ENCODE measurements at regions not wholly inside any gene's neighbourhood (a gene's known extent, or its start where the extent isn't known, plus 50 kb on each side); places are given as distances from the start of the nearest gene placed in this dataset.

DNA sequence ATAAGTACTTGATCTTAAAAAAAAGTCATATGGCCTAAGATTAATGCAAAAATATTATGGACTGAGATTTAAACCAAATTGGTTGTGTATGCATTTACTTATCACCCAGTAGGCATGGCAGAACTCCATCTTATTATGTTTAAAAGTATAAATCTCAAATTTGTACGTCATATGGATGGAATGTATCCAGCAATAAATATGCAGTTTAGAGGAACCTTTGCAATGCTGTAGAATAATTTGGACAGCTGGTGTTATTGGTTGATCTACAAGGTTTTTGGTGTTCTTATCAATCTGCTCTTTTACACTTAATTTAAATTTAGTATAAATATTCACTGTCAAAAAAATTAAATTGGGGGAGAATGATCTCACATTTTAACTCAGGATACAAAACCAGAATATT, 640.2 kb downstream of the SATB2 start:
- no peak for DNase-seq (ENCODE audit: low read depth in 1 of 2, low spot score in 1 of 2)

DNA sequence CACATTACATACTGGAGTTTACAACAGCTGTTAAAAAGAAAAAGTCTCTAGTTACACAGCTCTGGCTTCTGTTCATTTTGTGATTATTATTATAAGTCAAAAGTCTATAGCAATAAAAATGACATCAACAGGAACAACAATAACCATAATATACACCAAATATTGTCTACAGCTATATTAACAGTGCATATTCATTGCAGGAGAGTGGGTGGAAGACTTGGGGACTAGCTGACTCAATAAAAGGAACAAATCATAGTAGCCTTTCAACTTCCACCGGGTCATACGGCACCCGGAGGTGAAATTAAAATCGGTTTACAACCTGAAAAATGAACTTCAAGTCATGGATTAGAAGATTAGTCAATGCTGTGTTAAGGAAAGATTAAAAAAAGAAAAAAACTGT, 642.1 kb downstream of the SATB2 start:
- DNase-seq (ENCODE audit: low read depth in 1 of 2, low spot score in 1 of 2), result no peak

DNA sequence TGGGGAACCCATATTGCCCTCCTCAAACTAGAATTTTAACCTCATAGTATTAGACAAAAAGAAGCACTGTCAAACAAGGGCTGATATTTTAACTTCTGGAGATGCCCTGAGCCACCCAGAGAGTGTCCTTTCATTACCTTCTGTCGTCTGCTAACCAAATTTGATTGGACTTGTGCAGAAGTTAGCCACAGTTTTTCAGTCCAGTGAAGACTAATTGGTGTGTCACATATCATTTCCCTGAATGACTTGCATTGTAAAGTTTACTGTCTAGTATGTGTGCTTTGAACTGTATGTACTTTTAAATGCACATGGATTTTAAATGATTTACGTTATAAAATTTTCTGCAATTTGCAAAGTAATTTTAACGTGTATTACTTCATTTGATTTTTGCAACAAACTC, 646.5 kb downstream of the SATB2 start:
- DNase-seq (ENCODE audit: low read depth in 1 of 2, low spot score in 1 of 2), result no peak

DNA sequence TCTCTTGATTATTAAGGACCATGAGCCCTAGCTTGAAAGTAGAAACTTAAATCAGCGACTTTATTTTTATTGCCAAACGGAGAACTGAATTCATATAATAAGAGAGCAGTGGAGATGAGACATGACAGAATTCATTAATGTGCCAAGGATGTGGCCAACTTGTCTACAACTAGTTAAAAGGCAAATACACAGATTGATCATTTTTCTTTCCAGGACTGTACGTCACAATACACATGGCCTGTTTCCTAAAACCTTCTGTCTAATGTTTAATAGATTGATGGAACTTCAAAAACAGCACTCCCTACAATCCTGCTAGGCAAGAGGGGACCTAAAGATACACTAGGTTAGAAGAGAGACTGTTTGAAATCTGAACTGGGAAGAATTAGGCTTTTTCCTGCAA, 647.8 kb downstream of the SATB2 start:
- no peak for DNase-seq (ENCODE audit: low read depth in 1 of 2, low spot score in 1 of 2)

DNA sequence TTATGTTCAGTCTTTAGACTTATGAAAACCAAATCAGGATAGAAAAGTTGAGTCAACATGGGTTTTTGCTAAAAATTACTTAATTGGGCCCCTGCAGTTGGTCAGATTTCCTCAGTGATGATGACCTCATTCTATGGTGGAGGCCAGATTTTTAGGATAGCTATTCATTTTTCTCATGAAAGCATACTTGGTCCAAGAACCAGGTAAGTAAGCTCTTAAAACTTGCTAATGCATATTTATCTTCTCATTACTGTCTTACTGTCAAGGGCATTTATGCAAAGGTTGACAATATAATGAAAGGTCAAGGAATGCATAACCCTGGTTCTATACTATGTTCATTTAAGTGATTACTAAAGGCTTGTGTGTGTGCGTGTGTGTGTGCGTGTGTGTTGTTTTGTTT, 650.6 kb downstream of the SATB2 start:
- DNase-seq (ENCODE audit: low read depth in 1 of 2, low spot score in 1 of 2), result no peak

DNA sequence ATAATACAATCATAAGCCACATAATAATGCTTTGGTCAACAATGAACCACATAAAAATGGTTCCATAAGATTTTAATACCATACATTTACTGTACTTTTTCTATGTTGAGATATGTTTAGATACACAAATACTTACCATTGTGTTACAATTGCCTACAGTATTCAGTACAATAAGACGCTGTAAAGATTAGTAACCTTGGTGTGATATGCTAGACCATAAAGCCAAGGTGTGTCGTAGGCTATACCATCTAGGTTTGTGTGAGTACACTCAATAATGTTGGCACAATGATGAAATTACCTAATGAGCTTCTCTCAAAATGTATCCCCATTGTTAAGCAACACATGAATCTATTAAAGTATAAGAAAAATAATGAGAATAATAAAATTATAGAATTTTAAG, 662.3 kb downstream of the SATB2 start:
- no peak for DNase-seq (ENCODE audit: low read depth in 1 of 2, low spot score in 1 of 2)

DNA sequence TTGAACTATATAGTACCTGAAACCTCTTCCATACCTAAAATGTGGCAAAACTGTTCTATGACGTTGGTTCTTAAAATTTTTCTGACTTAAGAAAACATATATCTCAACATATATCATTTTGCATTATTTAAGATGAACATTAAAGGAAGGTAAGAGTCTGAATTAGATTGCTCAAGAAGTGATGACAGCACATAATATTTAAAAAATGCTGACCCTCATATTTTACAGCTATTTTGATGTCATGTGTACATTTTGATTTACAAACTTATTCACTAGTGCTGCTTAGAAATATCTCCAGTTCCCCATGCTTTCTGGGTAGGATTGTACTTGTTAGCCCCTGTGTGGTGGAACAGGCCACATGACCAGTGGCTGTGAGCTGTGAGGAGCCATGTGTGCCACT, 666.1 kb downstream of the SATB2 start:
- no peak for DNase-seq (ENCODE audit: low read depth in 1 of 2, low spot score in 1 of 2)

DNA sequence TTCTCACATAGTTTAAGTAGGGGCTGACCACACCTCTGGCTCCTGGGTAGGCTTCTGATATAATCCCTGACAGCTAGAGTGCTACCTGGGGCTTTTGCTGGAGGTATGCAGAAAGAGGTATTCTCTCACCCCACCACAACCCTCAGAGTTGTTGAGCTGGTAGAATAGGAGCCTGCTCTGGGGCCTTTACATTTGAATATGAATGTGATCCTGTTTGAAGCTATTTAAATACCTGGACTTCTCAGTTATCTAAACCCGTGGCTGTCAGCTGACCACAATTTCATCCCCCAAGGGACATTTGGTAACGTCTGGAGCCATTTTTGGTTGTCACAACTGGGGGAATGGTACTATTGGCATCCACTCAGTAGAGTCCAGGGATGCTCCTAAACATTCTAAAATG, 669.1 kb downstream of the SATB2 start:
- no peak for DNase-seq (ENCODE audit: low read depth in 1 of 2, low spot score in 1 of 2)

DNA sequence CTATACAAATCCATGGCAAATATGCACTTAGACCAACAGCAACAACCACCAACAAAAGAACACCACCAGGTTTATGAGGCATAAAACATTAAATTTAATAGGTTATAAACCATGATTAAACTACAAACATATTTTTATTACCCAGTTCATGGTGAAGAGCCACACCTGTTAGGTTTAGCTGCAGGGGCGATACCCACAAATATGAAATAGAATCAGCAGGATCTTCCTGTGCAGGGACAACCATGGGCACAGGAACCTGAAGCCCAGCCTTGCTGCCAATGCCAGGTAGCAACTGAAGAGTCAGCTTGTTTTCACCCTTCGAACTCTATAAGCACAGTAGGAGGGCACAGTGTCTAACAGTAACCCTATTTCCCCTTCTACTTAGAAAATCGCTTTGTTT, 675.0 kb downstream of the SATB2 start:
- DNase-seq (ENCODE audit: low read depth in 1 of 2, low spot score in 1 of 2), result no peak

DNA sequence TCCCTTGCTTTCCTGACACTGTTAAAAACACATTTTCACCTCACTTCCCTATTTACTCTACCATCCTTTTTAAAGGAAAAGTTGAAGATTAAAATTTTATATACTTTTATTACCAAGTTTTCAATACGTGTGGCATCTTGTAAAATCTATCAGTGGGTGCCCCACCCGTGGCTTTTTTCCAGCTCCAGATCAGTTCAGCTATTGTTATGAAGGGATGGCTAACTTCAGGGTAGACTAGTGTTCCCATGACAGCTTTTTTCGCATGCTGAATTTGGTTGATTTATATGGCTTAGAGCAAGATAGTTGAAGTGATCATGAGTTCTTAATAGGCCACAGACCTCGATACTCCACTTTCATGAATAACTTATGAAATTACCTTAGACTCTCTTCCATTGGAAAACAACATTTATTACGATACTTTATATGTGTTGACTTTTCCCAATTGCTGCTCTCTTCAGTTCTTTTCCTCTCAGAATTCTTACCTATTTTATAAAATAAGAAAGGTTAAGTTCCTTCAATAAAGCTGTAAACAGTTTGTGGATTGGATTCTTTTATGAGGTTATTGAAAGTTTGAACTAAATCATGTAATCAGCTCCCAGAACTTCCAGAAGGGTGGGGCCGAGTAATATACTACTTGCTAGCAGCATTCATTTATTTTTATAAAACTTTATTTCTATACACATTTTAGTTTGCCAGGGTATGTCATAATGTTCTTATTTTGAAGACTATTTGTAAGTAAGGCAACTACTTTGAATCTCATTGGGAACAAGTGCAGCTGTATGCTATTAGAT, 680.9 kb downstream of the SATB2 start:
- no peak for DNase-seq (ENCODE audit: low read depth in 1 of 2, low spot score in 1 of 2)

DNA sequence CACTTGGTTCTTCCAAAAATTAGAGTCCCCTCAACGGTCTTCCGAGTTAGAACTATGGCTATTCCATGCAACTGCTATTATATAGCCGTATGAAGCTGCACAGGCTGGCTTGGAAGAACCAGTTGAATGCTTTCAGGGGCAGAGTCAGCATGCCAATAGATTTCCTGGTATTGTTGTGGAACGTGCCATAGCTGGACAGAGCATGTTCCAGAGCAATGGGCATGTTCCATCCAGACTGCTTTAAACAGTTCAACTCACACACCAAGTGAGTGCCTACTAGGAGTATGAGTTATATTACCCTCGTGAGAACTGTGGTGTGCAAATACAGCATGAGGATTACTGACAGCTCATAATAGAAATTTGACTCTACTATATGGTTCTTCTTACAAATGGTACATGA, 682.0 kb downstream of the SATB2 start:
- DNase-seq (ENCODE audit: low read depth in 1 of 2, low spot score in 1 of 2), result no peak

DNA sequence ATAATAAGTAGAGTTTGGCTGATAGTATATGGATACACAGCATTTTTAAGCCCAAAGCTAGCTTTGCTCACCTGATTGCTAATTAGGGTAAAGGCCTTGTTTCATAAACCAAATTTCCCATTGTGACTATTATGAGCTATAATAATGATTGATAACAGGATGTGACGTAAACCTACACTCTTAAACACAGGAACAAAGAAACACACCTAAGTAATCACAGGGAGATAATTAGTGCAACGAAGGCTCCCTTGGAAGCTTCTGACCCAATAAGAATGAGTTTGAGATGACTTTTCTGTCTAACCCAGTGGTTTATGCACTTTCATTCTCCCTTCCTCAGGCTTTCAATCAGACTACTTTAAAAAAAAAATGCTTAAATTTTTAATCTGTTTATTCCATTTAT, 683.2 kb downstream of the SATB2 start:
- no peak for DNase-seq (ENCODE audit: low read depth in 1 of 2, low spot score in 1 of 2)

DNA sequence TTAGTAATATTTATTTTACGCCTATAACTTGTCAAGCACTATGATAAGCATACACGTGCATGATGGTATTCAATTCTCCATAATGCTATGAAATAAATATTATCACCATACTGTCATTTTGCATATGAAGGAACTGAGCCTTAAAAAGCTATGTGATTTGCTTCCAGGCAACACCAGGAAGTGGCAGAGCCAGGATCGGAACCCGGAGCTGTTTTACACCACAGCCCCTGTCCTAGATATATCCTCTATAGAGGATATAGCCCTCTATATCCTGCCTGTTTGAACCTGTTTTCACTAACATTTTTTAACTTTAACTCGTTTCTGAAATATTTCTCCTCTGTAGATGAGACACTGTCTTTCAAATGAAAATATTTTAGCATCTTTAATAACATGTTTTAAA, 690.0 kb downstream of the SATB2 start:
- DNase-seq (ENCODE audit: low read depth in 1 of 2, low spot score in 1 of 2), result no peak

DNA sequence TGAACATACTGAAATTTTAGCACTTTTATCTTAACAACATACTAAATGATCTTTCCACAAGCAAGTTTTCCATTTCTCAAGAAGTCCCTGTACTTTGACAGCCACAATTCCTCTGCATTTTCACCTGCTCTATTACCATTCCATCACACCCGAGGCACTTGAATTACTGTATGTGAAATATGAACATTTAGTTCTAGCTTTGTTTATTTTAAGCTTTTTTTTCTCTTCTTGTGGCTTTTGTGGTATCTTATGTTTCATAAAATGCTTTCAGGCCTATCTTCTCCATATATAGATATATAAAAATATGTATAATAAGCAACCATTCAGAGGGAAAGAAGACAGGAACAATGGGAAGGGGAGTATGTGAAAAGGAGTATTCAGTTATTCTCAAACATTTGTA, 693.9 kb downstream of the SATB2 start:
- no peak for DNase-seq (ENCODE audit: low read depth in 1 of 2, low spot score in 1 of 2)

DNA sequence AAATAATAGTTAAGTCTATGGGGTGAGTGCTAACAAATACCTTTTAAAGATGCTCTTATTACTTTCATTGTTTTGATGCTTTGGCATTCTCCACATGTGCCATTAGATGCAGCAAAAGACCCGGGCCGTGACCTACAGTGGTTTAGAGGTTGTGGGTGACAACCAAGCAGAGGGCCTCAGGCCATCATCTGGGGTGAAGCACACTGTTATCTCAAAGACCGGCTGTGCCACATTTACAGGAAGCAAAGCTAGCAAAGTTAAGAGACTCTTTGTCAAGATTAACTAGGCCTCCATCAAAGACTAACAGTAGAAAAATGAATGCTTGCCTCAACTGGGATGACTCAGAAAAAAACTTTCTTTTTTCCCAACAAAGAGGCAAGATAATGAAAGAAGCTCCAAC, 695.3 kb downstream of the SATB2 start:
- no peak for DNase-seq (ENCODE audit: low read depth in 1 of 2, low spot score in 1 of 2)

DNA sequence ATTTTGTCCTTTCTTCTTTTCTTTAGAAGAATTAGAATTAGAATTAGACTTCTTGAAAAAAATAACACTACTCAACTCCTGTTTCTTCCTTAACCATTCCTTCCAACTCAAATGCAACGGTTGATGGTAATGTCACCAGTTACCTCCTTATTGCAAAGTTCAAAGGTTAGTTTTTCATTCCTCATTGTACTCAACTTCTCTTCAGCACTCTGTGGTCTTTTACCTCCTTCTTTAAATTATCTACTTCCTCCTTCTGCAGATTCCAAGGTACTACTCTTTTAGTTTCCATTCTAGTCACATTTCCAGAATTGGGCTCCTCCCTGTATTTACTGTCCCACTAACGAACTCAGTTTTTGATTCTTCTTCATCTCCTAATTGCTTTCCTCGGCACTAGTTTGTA, 700.7 kb downstream of the SATB2 start:
- DNase-seq (ENCODE audit: low read depth in 1 of 2, low spot score in 1 of 2), result no peak

DNA sequence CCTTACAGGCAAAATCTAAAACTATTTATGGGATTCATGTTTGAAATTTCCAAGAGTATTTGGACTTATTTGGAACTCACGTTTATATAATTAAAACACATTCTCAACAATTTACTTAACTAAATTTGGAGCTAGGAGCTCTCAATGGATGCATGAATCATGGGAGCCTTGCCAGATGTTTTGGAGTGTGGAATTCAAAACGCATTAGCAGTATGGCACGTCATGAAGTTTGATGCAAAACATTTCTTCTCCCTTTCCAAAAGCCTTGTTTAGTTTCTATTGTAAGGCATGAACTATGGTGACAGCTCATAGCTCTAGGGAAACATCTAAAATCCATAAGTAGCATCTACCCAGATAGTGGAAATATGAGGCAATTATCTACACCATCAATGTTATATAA, 701.6 kb downstream of the SATB2 start:
- no peak for DNase-seq (ENCODE audit: low read depth in 1 of 2, low spot score in 1 of 2)

DNA sequence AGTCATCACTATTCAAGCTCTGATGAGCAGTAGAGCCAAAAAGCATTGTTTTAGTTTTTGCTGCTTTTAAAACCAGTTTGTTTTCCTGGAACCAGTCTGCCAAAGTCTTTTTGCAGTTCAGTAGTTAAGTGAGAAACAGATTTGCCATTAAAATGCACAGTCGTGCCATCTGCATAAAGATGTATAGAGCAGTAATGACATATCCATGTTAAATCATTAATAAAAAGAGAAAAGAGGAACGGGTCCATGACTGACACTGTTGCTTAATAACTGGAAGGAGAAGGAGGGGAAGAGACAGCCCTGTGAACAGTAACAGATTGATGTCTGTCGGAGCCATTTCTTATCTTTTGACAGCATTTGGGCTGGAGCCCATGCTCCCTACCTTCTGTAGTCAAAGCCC, 704.6 kb downstream of the SATB2 start:
- no peak for DNase-seq (ENCODE audit: low read depth in 1 of 2, low spot score in 1 of 2)

DNA sequence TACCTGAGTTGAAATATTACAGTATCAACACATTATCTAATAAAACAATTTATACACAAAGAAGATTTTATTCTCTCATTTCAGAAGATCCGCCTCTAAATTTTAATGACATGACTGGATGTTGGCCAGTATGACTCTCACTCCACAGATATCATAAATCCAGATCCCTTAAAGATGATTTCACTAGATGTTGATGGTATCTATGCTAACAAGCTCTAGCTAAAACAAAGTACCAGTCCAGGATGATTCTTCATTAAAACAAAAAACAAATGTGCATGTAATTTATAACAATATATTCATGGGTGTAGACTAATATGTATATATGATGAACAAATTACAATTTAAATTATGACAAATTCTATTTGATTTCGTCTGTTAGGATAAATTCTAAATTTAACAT, 708.4 kb downstream of the SATB2 start:
- no peak for DNase-seq (ENCODE audit: low read depth in 1 of 2, low spot score in 1 of 2)

DNA sequence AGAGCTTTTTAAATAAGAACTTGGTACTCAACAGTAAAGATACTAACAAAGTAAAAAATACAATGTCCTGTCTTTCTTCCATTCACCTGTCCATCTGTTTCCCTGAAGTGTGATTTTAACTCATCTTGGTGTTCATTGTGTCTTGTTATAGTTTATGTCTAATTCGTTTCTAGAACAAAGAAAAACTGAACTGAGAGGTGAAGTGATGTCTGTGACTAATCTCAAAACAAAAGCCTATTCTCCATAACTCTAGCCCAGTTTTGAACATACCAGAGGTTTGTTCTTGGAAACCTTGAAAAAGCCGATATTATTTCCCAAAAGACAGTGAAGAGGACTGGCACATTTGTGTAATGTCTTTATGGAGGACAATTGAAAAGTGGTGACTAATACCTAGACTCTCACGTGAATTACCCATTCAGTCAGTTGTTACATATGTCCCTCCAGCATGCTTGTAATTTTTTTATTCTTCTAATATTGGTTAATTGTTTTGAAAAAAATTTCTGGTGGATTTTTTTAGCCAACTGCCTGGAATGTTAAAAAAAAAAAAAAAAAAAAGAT, 725.8 kb downstream of the SATB2 start:
- no peak for DNase-seq (ENCODE audit: low read depth in 1 of 2, low spot score in 1 of 2)

DNA sequence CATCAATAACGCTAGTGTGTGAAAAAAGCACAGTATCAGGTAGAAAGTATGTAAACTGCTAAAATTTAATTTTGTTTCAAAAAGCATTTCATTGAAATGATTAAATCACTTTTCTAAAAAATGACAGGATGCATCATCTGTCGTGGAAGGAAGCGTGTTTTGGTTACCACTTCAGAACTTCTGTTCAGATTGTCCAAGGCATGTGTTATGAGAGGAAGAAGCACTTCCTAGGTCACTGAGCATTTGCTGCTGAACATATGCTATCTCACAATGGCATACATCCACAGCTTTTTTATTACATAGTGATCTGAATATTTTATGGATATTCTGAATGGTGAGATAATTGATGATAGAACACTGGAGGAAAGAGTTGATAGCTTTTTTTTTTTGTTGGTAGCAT, 737.5 kb downstream of the SATB2 start:
- no peak for DNase-seq (ENCODE audit: low read depth in 1 of 2, low spot score in 1 of 2)

DNA sequence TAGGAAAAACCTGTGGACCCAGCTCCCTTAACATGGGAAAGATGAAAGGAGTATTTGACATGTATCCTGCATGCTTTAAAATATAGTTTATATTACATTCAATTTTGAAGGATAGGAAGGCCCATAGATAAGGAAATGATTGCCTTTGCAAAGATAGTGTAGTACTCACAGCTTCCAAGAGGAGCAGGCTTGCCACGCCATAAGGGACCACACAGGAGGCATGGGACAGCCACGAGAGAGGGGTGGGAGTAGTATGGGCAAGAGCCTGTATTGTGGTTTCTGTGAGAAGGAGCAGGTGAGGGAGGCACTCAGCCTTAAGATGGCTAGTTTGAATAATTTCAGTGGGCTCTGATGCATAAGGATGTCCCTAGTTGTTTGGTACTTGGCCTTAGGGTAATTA, 740.3 kb downstream of the SATB2 start:
- DNase-seq (ENCODE audit: low read depth in 1 of 2, low spot score in 1 of 2), result no peak

DNA sequence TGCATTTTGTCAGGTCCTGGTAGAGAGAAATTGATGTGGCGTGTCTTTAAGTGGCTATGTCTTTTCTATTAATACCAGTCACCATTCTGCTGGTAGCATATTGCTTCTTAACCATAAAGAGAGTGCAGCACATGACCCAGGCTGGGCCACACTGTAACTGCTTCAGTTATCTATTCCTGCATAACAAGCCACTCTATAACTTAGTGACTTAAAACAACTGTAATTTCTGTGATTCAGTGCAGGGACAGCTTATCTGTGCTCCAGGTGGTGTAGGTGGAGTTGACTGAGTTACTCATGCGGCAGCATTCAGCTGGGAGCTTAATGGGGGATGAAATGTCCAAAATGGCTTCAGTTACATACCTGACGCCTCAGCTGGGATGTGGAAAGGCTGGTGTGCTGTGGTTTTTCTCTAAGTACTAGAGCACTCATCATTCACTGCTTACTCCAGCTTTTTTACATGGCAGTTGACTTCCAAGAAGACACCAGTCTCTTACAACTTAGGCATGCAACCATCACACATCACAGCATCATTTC, 742.4 kb downstream of the SATB2 start:
- DNase-seq (ENCODE audit: low read depth in 1 of 2, low spot score in 1 of 2), result no peak

Data from stimulated activated CD4-positive, alpha-beta T cell treated with anti-CD3 and anti-CD28 coated beads, Interleukin-15, amount 100 ng/mL, for 1 hour (primary cell).